Panc1 (cell line): ENCODE measurements at regions not wholly inside any gene's neighbourhood (a gene's known extent, or its start where the extent isn't known, plus 50 kb on each side); places are given as distances from the start of the nearest gene placed in this dataset.

Experiments used
- ATAC-seq: fragments of 200-7000 bp; cut with Tn5 transposase; 2 replicates; pipeline ENCODE4 v1.9.1; 2020; ENCODE audit warnings: mild to moderate bottlenecking, moderate library complexity
- BruUV-seq: library from RNA; stranded (reverse); fragments of 400-500 nt; replicated peaks from 2 replicates; lab custom pipeline; 2021; lab: Mats Ljungman, UMichigan
- CTCF ChIA-PET: fragments of 300-600 bp; sonication (Branson Sonifier 250); formaldehyde crosslinking; loops from one replicate; lab custom pipeline; 2022; ENCODE audit warnings: antibody characterized with exemption; lab: Charles Lee
- POLR2A ChIA-PET: fragments of 300-600 bp; sonication (Branson Sonifier 250); formaldehyde crosslinking; loops from one replicate; lab custom pipeline; 2022; ENCODE audit warnings: antibody characterized with exemption; lab: Charles Lee
- DNase-seq: peaks from one replicate; pipeline ENCODE4 v3.0.0-alpha.2; 2010; ENCODE audit warnings: low read depth, low spot score
- H3K27ac ChIP-seq: 2 replicates; pipeline ENCODE4 v1.5.1; 2011; ENCODE audit warnings: mild to moderate bottlenecking, low read length, inconsistent platforms
- H3K27me3 ChIP-seq: fragments of 200-500 bp; sonication (Bioruptor generic); 2 replicates; pipeline ENCODE4 v1.6.0; 2014; ENCODE audit warnings: low read length, inconsistent platforms; ENCODE audit not compliant: control insufficient read depth, insufficient read depth
- H3K36me3 ChIP-seq: fragments of 200-500 bp; sonication (Bioruptor generic); 2 replicates; pipeline ENCODE4 v1.5.1; 2014; ENCODE audit warnings: inconsistent platforms, mild to moderate bottlenecking, low read length, moderate library complexity; ENCODE audit not compliant: control insufficient read depth, insufficient read depth
- H3K4me1 ChIP-seq: 2 replicates; pipeline ENCODE4 v1.5.1; 2011; ENCODE audit warnings: inconsistent platforms, mild to moderate bottlenecking, low read length, moderate library complexity; ENCODE audit not compliant: control insufficient read depth, insufficient read depth
- H3K4me3 ChIP-seq, 2 experiments: 2 replicates each; pipeline ENCODE4 v1.5.1; 2011 to 2012; ENCODE audit warnings: low read depth in 2 of 2, low read length in 2 of 2, mild to moderate bottlenecking in 2 of 2, inconsistent platforms in 1 of 2, moderate library complexity in 1 of 2
- H3K9me3 ChIP-seq: fragments of 200-500 bp; sonication (Bioruptor generic); 2 replicates; pipeline ENCODE4 v1.5.1; 2014; ENCODE audit warnings: low read depth, mild to moderate bottlenecking, inconsistent platforms, low read length, moderate library complexity; ENCODE audit not compliant: control insufficient read depth, insufficient read depth
- CTCF ChIP-seq: fragments of 450-650 bp; IDR thresholded peaks from 2 replicates; pipeline ENCODE4 v1.5.1; 2017; ENCODE audit warnings: mild to moderate bottlenecking
- POLR2AphosphoS5 ChIP-seq: IDR thresholded peaks from 2 replicates; pipeline ENCODE4 v1.6.1; 2012; ENCODE audit warnings: mild to moderate bottlenecking, low read depth, low read length, moderate library complexity
- REST ChIP-seq, 2 experiments: IDR thresholded peaks; 2 replicates each; pipeline ENCODE4 v1.6.1; 2011 to 2012; ENCODE audit warnings: low read depth in 2 of 2, control low read depth in 1 of 2, low read length in 1 of 2, mild to moderate bottlenecking in 1 of 2, moderate library complexity in 1 of 2; ENCODE audit not compliant: insufficient read depth in 1 of 2
- SIN3A ChIP-seq: IDR thresholded peaks from 2 replicates; pipeline ENCODE4 v1.6.1; 2012; ENCODE audit warnings: low read depth, mild to moderate bottlenecking, low read length, moderate library complexity, borderline replicate concordance; ENCODE audit not compliant: insufficient read depth
- TCF7L2 ChIP-seq: IDR thresholded peaks from 2 replicates; pipeline ENCODE4 v1.6.1; 2011; ENCODE audit warnings: mild to moderate bottlenecking, low read depth, low read length, inconsistent platforms
- in situ Hi-C: cut with HindIII; loops from 2 replicates; pipeline ENCODE4 v1.10.0; 2016; ENCODE audit warnings: low sequenced_read_pairs, low pct_unique_long_range_greater_than_20kb
- intact Hi-C: fragments of 100-400 bp; cut with micrococcal nuclease; formaldehyde crosslinking; loops from one replicate; pipeline ENCODE4 v1.10.0; 2022; ENCODE audit not compliant: unreplicated experiment

GRCh38 chr3:110293660-110294059 is 778.0 kb upstream of the NECTIN3 start:
- BruUV-seq, result no TSS peak
- Histone ChIP-seq H3K9me3 (no peaks in the 10 kb centered on the region), H3K4me1 (no peaks in the 10 kb centered on the region), H3K4me3 (no peak overlapping the region), H3K36me3 (no peaks in the 10 kb centered on the region), H3K27me3 (no peaks in the 10 kb centered on the region), H3K27ac (no peak overlapping the region)
- POLR2A ChIA-PET, result no interaction called here
- ATAC-seq (no peak), DNase-seq (no peak)
- intact Hi-C loops, result no loop called here
- no peak for TF ChIP-seq CTCF
- TF ChIP-seq SIN3A, result no peak
- TF ChIP-seq REST (IDR thresholded peaks at IDR 0.05; ENCODE audit: insufficient read depth in 1 of 2, low read depth in 2 of 2, low read length in 1 of 2), result no peak
- TF ChIP-seq TCF7L2, result no peak
- TF ChIP-seq POLR2AphosphoS5, result no peak
- CTCF ChIA-PET, result no interaction called here
- in situ Hi-C loops, result no loop called here

GRCh38 chr3:110296885-110297284 is 774.7 kb upstream of the NECTIN3 start:
- intact Hi-C loops, result no loop called here
- ChIA-PET POLR2A (no interaction called here), CTCF (no interaction called here)
- Histone ChIP-seq H3K4me3 (no peak overlapping the region), H3K36me3 (no peaks in the 10 kb centered on the region), H3K4me1 (no peaks in the 10 kb centered on the region), H3K9me3 (no peaks in the 10 kb centered on the region), H3K27me3 (no peaks in the 10 kb centered on the region), H3K27ac (no peak overlapping the region)
- in situ Hi-C loops, result no loop called here
- TF ChIP-seq REST (IDR thresholded peaks at IDR 0.05; ENCODE audit: insufficient read depth in 1 of 2, low read depth in 2 of 2, low read length in 1 of 2) (no peak), CTCF (no peak), TCF7L2 (no peak), POLR2AphosphoS5 (no peak), SIN3A (no peak)
- no peak for DNase-seq
- BruUV-seq, result no TSS peak
- ATAC-seq, result no peak
